GM19468 (cell line): ENCODE measurements at regions not wholly inside any gene's neighbourhood (a gene's known extent, or its start where the extent isn't known, plus 50 kb on each side); places are given as distances from the start of the nearest gene placed in this dataset.
"Not testable (repeated sequence)": the region's sequence is repeated elsewhere in the genome, so short reads cannot be mapped to it uniquely, and the experiment has no call there.

Source experiments
- ATAC-seq: cut with Tn5 transposase; IDR thresholded peaks from one replicate; pipeline ENCODE4 v1.9.1; 2021; ENCODE audit warnings: mild to moderate bottlenecking, moderate library complexity, moderate number of reproducible peaks; ENCODE audit not compliant: unreplicated experiment; ENCODE audit errors: extremely low read depth

- ATAC-seq, result no peak
Observed at GRCh38 chr10:64430690-64431323, 909.6 kb downstream of the REEP3 start.

- not testable (repeated sequence) for ATAC-seq
Observed at GRCh38 chr10:64441872-64442271, 920.7 kb downstream of the REEP3 start.

GRCh38 chr10:64444163-64444562 is 923.0 kb downstream of the REEP3 start:
- ATAC-seq, result no peak

GRCh38 chr10:64444564-64444963 is 923.4 kb downstream of the REEP3 start:
- no peak for ATAC-seq

GRCh38 chr10:64449603-64450002 is 928.4 kb downstream of the REEP3 start:
- ATAC-seq, result no peak

GRCh38 chr10:64450312-64450711 is 929.1 kb downstream of the REEP3 start:
- no peak for ATAC-seq

GRCh38 chr10:64454962-64455361 is 933.8 kb downstream of the REEP3 start:
- no peak for ATAC-seq

- ATAC-seq, result no peak
Observed at GRCh38 chr10:64458306-64458705, 937.1 kb downstream of the REEP3 start.

- ATAC-seq, result no peak
Observed at GRCh38 chr10:64463406-64463805, 942.2 kb downstream of the REEP3 start.

GRCh38 chr10:64465653-64466052 is 944.5 kb downstream of the REEP3 start:
- no peak for ATAC-seq

- ATAC-seq, result no peak
Observed at GRCh38 chr10:64468219-64468618, 947.0 kb downstream of the REEP3 start.

GRCh38 chr10:64476506-64476905 is 955.3 kb downstream of the REEP3 start:
- no peak for ATAC-seq

GRCh38 chr10:64477791-64478190 is 956.6 kb downstream of the REEP3 start:
- no peak for ATAC-seq

- ATAC-seq, result no peak
Observed at GRCh38 chr10:64484811-64485330, 963.7 kb downstream of the REEP3 start.

- ATAC-seq, result no peak
Observed at GRCh38 chr10:64486149-64486548, 964.9 kb downstream of the REEP3 start.

GRCh38 chr10:64486901-64487300 is 965.7 kb downstream of the REEP3 start:
- ATAC-seq, result no peak

GRCh38 chr10:64494901-64495300 is 973.7 kb downstream of the REEP3 start:
- ATAC-seq, result no peak

GRCh38 chr10:64497306-64497705 is 976.1 kb downstream of the REEP3 start:
- no peak for ATAC-seq

- no peak for ATAC-seq
Observed at GRCh38 chr10:64501807-64502206, 980.6 kb downstream of the REEP3 start.

GRCh38 chr10:64502936-64503335 is 981.7 kb downstream of the REEP3 start:
- no peak for ATAC-seq

GRCh38 chr10:64503429-64503828 is 982.2 kb downstream of the REEP3 start:
- no peak for ATAC-seq

GRCh38 chr10:64505501-64505900 is 984.3 kb downstream of the REEP3 start:
- ATAC-seq, result no peak
